DND-41 (cell line): ENCODE measurements at regions not wholly inside any gene's neighbourhood (a gene's known extent, or its start where the extent isn't known, plus 50 kb on each side); places are given as distances from the start of the nearest gene placed in this dataset.

Source experiments
- EZH2 ChIP-seq: IDR thresholded peaks from 3 replicates; pipeline ENCODE4 v1.6.1; 2012; ENCODE audit warnings: borderline replicate concordance, low read depth, mild to moderate bottlenecking, moderate library complexity, low read length, inconsistent platforms; ENCODE audit not compliant: severe bottlenecking
- TF ChIP-seq, protein P1 (sequence below): IDR thresholded peaks from 2 replicates; pipeline ENCODE4 v1.5.1; 2012; ENCODE audit warnings: borderline replicate concordance, low read length, moderate library complexity, mild to moderate bottlenecking; ENCODE audit not compliant: poor library complexity, severe bottlenecking; ENCODE audit errors: extremely low read depth

DNA sequence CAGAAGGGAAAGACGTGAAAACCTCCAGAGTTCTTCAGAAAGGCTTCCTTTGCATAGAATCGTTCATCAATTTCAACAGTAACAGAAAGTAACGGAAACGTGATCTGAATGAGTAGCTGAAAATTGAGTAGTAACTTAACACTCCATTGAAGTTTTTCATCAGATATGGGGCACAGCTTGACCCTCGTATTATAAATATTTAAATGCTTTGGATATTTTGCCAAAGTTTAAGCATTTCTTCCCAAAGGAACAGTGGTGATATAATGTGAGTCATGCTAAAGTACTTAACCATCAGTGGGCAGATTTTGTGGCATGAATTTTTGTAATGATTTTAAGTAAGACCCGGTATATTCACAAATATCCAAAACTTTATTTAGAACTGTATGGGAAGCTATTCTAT is 67.4 kb upstream of the ADAMTS19 start:
- TF ChIP-seq, protein P1, sequence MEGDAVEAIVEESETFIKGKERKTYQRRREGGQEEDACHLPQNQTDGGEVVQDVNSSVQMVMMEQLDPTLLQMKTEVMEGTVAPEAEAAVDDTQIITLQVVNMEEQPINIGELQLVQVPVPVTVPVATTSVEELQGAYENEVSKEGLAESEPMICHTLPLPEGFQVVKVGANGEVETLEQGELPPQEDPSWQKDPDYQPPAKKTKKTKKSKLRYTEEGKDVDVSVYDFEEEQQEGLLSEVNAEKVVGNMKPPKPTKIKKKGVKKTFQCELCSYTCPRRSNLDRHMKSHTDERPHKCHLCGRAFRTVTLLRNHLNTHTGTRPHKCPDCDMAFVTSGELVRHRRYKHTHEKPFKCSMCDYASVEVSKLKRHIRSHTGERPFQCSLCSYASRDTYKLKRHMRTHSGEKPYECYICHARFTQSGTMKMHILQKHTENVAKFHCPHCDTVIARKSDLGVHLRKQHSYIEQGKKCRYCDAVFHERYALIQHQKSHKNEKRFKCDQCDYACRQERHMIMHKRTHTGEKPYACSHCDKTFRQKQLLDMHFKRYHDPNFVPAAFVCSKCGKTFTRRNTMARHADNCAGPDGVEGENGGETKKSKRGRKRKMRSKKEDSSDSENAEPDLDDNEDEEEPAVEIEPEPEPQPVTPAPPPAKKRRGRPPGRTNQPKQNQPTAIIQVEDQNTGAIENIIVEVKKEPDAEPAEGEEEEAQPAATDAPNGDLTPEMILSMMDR, result no peak
- TF ChIP-seq EZH2, result no peak
